ENCODE measurements at regions not wholly inside any gene's neighbourhood (a gene's known extent, or its start where the extent isn't known, plus 50 kb on each side); places are given as distances from the start of the nearest gene placed in this dataset.

DNA sequence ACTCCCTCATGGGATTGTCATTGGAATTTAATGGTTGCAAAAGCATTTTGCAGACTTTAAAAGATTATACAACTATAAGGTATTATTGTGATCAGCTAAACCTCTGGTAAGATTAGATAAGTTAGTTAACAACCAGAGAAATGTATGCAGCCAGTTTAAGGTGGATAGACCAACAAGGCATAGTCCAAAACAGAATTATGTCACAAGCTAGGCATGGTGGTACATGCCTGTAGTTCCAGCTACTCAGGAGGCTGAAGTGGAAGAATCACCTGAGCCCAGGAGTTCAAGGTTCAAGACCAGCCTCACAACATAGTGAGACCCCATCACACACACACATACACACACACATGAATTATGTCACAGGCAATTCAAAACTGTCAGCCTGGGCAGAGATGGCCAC is 54.7 kb upstream of the KLHL13 start:
- TF ChIP-seq, protein P1, sequence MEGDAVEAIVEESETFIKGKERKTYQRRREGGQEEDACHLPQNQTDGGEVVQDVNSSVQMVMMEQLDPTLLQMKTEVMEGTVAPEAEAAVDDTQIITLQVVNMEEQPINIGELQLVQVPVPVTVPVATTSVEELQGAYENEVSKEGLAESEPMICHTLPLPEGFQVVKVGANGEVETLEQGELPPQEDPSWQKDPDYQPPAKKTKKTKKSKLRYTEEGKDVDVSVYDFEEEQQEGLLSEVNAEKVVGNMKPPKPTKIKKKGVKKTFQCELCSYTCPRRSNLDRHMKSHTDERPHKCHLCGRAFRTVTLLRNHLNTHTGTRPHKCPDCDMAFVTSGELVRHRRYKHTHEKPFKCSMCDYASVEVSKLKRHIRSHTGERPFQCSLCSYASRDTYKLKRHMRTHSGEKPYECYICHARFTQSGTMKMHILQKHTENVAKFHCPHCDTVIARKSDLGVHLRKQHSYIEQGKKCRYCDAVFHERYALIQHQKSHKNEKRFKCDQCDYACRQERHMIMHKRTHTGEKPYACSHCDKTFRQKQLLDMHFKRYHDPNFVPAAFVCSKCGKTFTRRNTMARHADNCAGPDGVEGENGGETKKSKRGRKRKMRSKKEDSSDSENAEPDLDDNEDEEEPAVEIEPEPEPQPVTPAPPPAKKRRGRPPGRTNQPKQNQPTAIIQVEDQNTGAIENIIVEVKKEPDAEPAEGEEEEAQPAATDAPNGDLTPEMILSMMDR (IDR thresholded peaks at IDR 0.05), result no peak
- TF ChIP-seq POLR2A (IDR thresholded peaks at IDR 0.05), result no peak

Data from uterus (tissue), 2 donors.